Stomach (tissue), 8 donors: ENCODE measurements at regions not wholly inside any gene's neighbourhood (a gene's known extent, or its start where the extent isn't known, plus 50 kb on each side); places are given as distances from the start of the nearest gene placed in this dataset.

Experiments
- DNase-seq, 2 donors: peaks; one replicate each; pipeline versions ENCODE4 v3.0.0 to v3.0.0-alpha.2; 2013 to 2019
- H3K27ac ChIP-seq, 5 donors: fragments of 200-600 bp in 4 of 5; sonication (generic) in 4 of 5; one replicate each; pipeline ENCODE4 v1.5.1; 2013 to 2019; ENCODE audit warnings: mild to moderate bottlenecking in 1 of 5, moderate library complexity in 1 of 5
- H3K27me3 ChIP-seq, 3 donors: fragments of 200-600 bp; sonication (generic); one replicate each; pipeline ENCODE4 v1.5.1; 2017 to 2019; ENCODE audit warnings: mixed run types in 1 of 3
- H3K36me3 ChIP-seq, 4 donors: fragments of 200-600 bp; sonication (generic); 1 replicate in 3 of 4; 2 replicates in 1 of 4; pipeline ENCODE4 v1.5.1; 2016 to 2019
- H3K4me1 ChIP-seq, 4 donors: fragments of 200-600 bp; sonication (generic); one replicate each; pipeline ENCODE4 v1.5.1; 2016 to 2019
- H3K4me3 ChIP-seq, 4 donors: fragments of 200-600 bp; sonication (generic) in 3 of 4; one replicate each; pipeline ENCODE4 v1.5.1; 2016 to 2019; ENCODE audit warnings: mild to moderate bottlenecking in 1 of 4
- H3K9me3 ChIP-seq, 4 donors: fragments of 200-600 bp; sonication (generic); one replicate each; pipeline ENCODE4 v1.5.1; 2016 to 2019
- CTCF ChIP-seq, 7 experiments: fragments of 450-650 bp in 4 of 7; fragments of 200-600 bp in 3 of 7; sonication (generic) in 3 of 7; IDR thresholded peaks; one replicate each; pipeline ENCODE4 v1.5.1; 2016 to 2019; ENCODE audit warnings: antibody characterized with exemption in 7 of 7, control low read depth in 2 of 7, mild to moderate bottlenecking in 1 of 7
- EP300 ChIP-seq: sonication (generic); formaldehyde crosslinking; IDR thresholded peaks from one replicate; pipeline ENCODE4 v1.6.1; 2017; ENCODE audit warnings: antibody characterized with exemption
- POLR2A ChIP-seq, 4 donors: fragments of 450-650 bp; IDR thresholded peaks; one replicate each; pipeline ENCODE4 v1.6.1; 2016; ENCODE audit warnings: antibody characterized with exemption in 4 of 4, control low read depth in 2 of 4, mild to moderate bottlenecking in 1 of 4, moderate library complexity in 1 of 4
- POLR2AphosphoS5 ChIP-seq, 3 donors: sonication (generic); formaldehyde crosslinking; IDR thresholded peaks; one replicate each; pipeline ENCODE4 v1.6.1; 2016; ENCODE audit warnings: antibody characterized with exemption in 3 of 3
- WGBS, 5 donors: extraction: QIAGEN DNeasy Blood & Tissue Kit in 3 of 5; methylation state at CpG; one replicate each; pipeline versions ENCODE4 v1.1.5 to v1.1.7; 2013 to 2018; 5-methylcytosine and 5-hydroxymethylcytosine counted together
- intact Hi-C: fragments of 100-400 bp; cut with DNase I; formaldehyde crosslinking; loops from one replicate; pipeline ENCODE4 v1.15.1; 2023; ENCODE audit warnings: low total_unique reads
- donor health status: healthy with polysubstance abuse.
- donor health status: Bipolar disorder and iron deficiency.
- donor health status: healthy.

GRCh38 chr11:112886434-112887370, 74.5 kb upstream of the NCAM1 start:
- 88 to 90% (median 88%) methylated on average over 7 of the region's 7 CpGs for WGBS, 5 donors
- intact Hi-C loops: no loop called here

GRCh38 chr11:112889446-112889845, 71.8 kb upstream of the NCAM1 start:
- DNase-seq: no peak
- Histone ChIP-seq H3K27me3 (no peaks in the 10 kb centered on the region), H3K4me1 (peaks cover 0 to 6% (median 0%) of the 10 kb centered on the region in 4 donors), H3K4me3 (no peak overlapping the region), H3K9me3 (no peaks in the 10 kb centered on the region), H3K27ac (no peak overlapping the region), H3K36me3 (no peaks in the 10 kb centered on the region)
- 91 to 96% (median 94%) methylated on average over 3 of the region's 3 CpGs for WGBS, 5 donors
- intact Hi-C loops: no loop called here
- no peak for TF ChIP-seq POLR2AphosphoS5 (IDR thresholded peaks at IDR 0.05)
- no peak for TF ChIP-seq CTCF (IDR thresholded peaks at IDR 0.05)
- TF ChIP-seq POLR2A (IDR thresholded peaks at IDR 0.05): no peak
- TF ChIP-seq EP300: no peak

More at GRCh38 chr11:112886434-112887370, 74.5 kb upstream of the NCAM1 start:
- Histone ChIP-seq H3K27ac (no peak overlapping the region), H3K36me3 (no peaks in the 10 kb centered on the region), H3K4me1 (peaks cover 0 to 16% (median 14%) of the 10 kb centered on the region in 4 donors), H3K9me3 (no peaks in the 10 kb centered on the region), H3K27me3 (no peaks in the 10 kb centered on the region), H3K4me3 (no peak overlapping the region)
- peak in 1 of 2 donors; percentile 37 for DNase-seq
- TF ChIP-seq EP300: no peak
- no peak for TF ChIP-seq POLR2AphosphoS5 (IDR thresholded peaks at IDR 0.05)
- no peak for TF ChIP-seq POLR2A (IDR thresholded peaks at IDR 0.05)
- no peak for TF ChIP-seq CTCF (IDR thresholded peaks at IDR 0.05)

- no peak overlapping the region for H3K27ac ChIP-seq
- TF ChIP-seq EP300: no peak
- no peak for TF ChIP-seq POLR2A (IDR thresholded peaks at IDR 0.05)
- TF ChIP-seq CTCF (IDR thresholded peaks at IDR 0.05): no peak
- TF ChIP-seq POLR2AphosphoS5 (IDR thresholded peaks at IDR 0.05): no peak
- DNase-seq: no peak
- H3K27me3 ChIP-seq: no peaks in the 10 kb centered on the region
- peaks cover 0 to 19% (median 0%) of the 10 kb centered on the region in 4 donors for H3K4me1 ChIP-seq
- no peaks in the 10 kb centered on the region for H3K36me3 ChIP-seq
- H3K4me3 ChIP-seq: no peak overlapping the region
- WGBS, 5 donors: 72 to 86% (median 79%) methylated on average over 4 of the region's 4 CpGs
- intact Hi-C loops: no loop called here
- no peaks in the 10 kb centered on the region for H3K9me3 ChIP-seq
These were observed 61.8 kb upstream of the NCAM1 start for GRCh38 chr11:112899235-112900006.

GRCh38 chr11:112901924-112902323, 59.3 kb upstream of the NCAM1 start:
- no peaks in the 10 kb centered on the region for H3K9me3 ChIP-seq
- H3K4me3 ChIP-seq: no peak overlapping the region
- WGBS, 5 donors: 72 to 90% (median 82%) methylated on average over 4 of the region's 4 CpGs
- DNase-seq: no peak
- no peaks in the 10 kb centered on the region for H3K36me3 ChIP-seq
- peaks cover 0 to 23% (median 0%) of the 10 kb centered on the region in 4 donors for H3K4me1 ChIP-seq
- no peak for TF ChIP-seq CTCF (IDR thresholded peaks at IDR 0.05)
- TF ChIP-seq POLR2AphosphoS5 (IDR thresholded peaks at IDR 0.05): no peak
- TF ChIP-seq EP300: no peak
- no peak for TF ChIP-seq POLR2A (IDR thresholded peaks at IDR 0.05)
- intact Hi-C loops: no loop called here
- H3K27ac ChIP-seq: no peak overlapping the region
- H3K27me3 ChIP-seq: no peaks in the 10 kb centered on the region
